HepG2 (cell line): ENCODE measurements at regions not wholly inside any gene's neighbourhood (a gene's known extent, or its start where the extent isn't known, plus 50 kb on each side); places are given as distances from the start of the nearest gene placed in this dataset.

Source experiments
- ATAC-seq: fragments of 200-7000 bp; cut with Tn5 transposase; 3 replicates; pipeline ENCODE4 v1.9.1; 2020; ENCODE audit warnings: mild to moderate bottlenecking, moderate library complexity
- BruUV-seq: library from RNA; stranded (reverse); fragments of 400-500 nt; replicated peaks from 2 replicates; lab custom pipeline; 2021; lab: Mats Ljungman, UMichigan
- CTCF ChIA-PET: fragments of 300-600 bp; formaldehyde crosslinking; extraction: SDS; loops from one replicate; lab custom pipeline; 2021; ENCODE audit warnings: low total read pairs, inconsistent platforms, low intra/inter-chr PET ratio; lab: Yijun Ruan, JAX
- POLR2A ChIA-PET: fragments of 350-600 bp; sonication (Branson Sonifier 250); formaldehyde crosslinking; loops from one replicate; lab custom pipeline; 2020; ENCODE audit warnings: antibody characterized with exemption, inconsistent platforms; lab: Yijun Ruan, JAX
- DNase-seq: peaks from one replicate; pipeline ENCODE4 v3.0.0-alpha.2; 2015; ENCODE audit warnings: low spot score
- FAIRE-seq: peaks from 3 replicates; lab custom pipeline; 2011; peaks lifted over from hg19 to GRCh38; lab: Jason Lieb, UNC
- H2AFZ ChIP-seq: one replicate; pipeline ENCODE4 v1.6.1; 2011; ENCODE audit warnings: low read length, inconsistent platforms
- H3K27ac ChIP-seq: fragments of 300-600 bp; 3 replicates; pipeline ENCODE4 v1.8.0; 2011; ENCODE audit warnings: mixed run types, mild to moderate bottlenecking, mixed read lengths, low read length, inconsistent platforms; ENCODE audit not compliant: insufficient read depth; ENCODE audit errors: extremely low read length
- H3K27me3 ChIP-seq, 2 experiments: fragments of 200-600 bp in 1 of 2; 2 replicates in 1 of 2; 3 replicates in 1 of 2; pipeline versions ENCODE4 v1.6.0 to v1.8.0; 2011; ENCODE audit warnings: low read length in 2 of 2, mild to moderate bottlenecking in 2 of 2, moderate library complexity in 2 of 2, inconsistent platforms in 1 of 2; ENCODE audit not compliant: insufficient read depth in 2 of 2, control insufficient read depth in 1 of 2
- H3K36me3 ChIP-seq, 2 experiments: fragments of 200-600 bp in 1 of 2; replicated peaks in 1 of 2; 2 replicates in 1 of 2; 3 replicates in 1 of 2; pipeline versions ENCODE4 v1.5.1 to v1.8.0; 2011; ENCODE audit warnings: low read length in 2 of 2, inconsistent platforms in 1 of 2; ENCODE audit not compliant: insufficient read depth in 2 of 2, control insufficient read depth in 1 of 2
- H3K4me1 ChIP-seq: 2 replicates; pipeline ENCODE4 v1.5.1; 2012; ENCODE audit warnings: low read length, inconsistent platforms; ENCODE audit not compliant: insufficient read depth
- H3K4me2 ChIP-seq: 2 replicates; pipeline ENCODE4 v1.6.0; 2011; ENCODE audit warnings: low read depth, low read length, inconsistent platforms
- H3K4me3 ChIP-seq, 3 experiments: fragments of 200-600 bp in 1 of 3; sonication (generic), shearing (Covaris generic) in 1 of 3; replicated peaks in 1 of 3; 2 replicates each; pipeline ENCODE4 v1.5.1; 2011 to 2016; ENCODE audit warnings: low read length in 3 of 3, inconsistent platforms in 2 of 3, low read depth in 2 of 3, mild to moderate bottlenecking in 2 of 3, control low read depth in 1 of 3, mixed read lengths in 1 of 3; ENCODE audit not compliant: insufficient read depth in 1 of 3
- H3K79me2 ChIP-seq: one replicate; pipeline ENCODE4 v1.6.1; 2011; ENCODE audit warnings: low read length, inconsistent platforms; ENCODE audit not compliant: insufficient read depth
- H3K9ac ChIP-seq: 2 replicates; pipeline ENCODE4 v1.6.0; 2011; ENCODE audit warnings: mild to moderate bottlenecking, low read depth, low read length, inconsistent platforms; ENCODE audit not compliant: insufficient read depth
- H3K9me3 ChIP-seq: 2 replicates; pipeline ENCODE4 v1.5.1; 2012; ENCODE audit warnings: mild to moderate bottlenecking, low read length
- H4K20me1 ChIP-seq: 2 replicates; pipeline ENCODE4 v1.6.0; 2011; ENCODE audit warnings: inconsistent platforms, mild to moderate bottlenecking, low read length, moderate library complexity; ENCODE audit not compliant: insufficient read depth
- ARID2 ChIP-seq: sonication (generic); formaldehyde crosslinking; IDR thresholded peaks from 2 replicates; pipeline ENCODE4 v1.8.1; 2022; ENCODE audit warnings: mild to moderate bottlenecking, missing genetic modification reagents, borderline replicate concordance
- ZNF12 ChIP-seq: sonication (generic); formaldehyde crosslinking; IDR thresholded peaks from 2 replicates; pipeline ENCODE4 v1.5.0; 2020; ENCODE audit warnings: missing genetic modification reagents
- ZNF333 ChIP-seq: sonication (generic); formaldehyde crosslinking; IDR thresholded peaks from 2 replicates; pipeline ENCODE4 v1.4.0; 2020; ENCODE audit warnings: mild to moderate bottlenecking, missing genetic modification reagents, borderline replicate concordance
- ZNF660 ChIP-seq: sonication (generic); formaldehyde crosslinking; IDR thresholded peaks from 2 replicates; pipeline ENCODE4 v1.5.1; 2020; ENCODE audit warnings: mild to moderate bottlenecking, low read depth, missing genetic modification reagents, borderline replicate concordance
- ZNF747 ChIP-seq: sonication (generic); formaldehyde crosslinking; IDR thresholded peaks from 2 replicates; pipeline ENCODE4 v1.8.1; 2023; ENCODE audit warnings: missing genetic modification reagents, mild to moderate bottlenecking, borderline replicate concordance
- ZNF83 ChIP-seq: sonication (generic); formaldehyde crosslinking; IDR thresholded peaks from 2 replicates; pipeline ENCODE4 v1.4.0; 2020; ENCODE audit warnings: missing genetic modification reagents, mild to moderate bottlenecking, borderline replicate concordance
- WGBS: methylation state at CpG from one replicate; pipeline ENCODE4 v1.1.6; 2017; ENCODE audit warnings: low lambda C conversion rate; 5-methylcytosine and 5-hydroxymethylcytosine counted together
- in situ Hi-C: cut with HindIII; loops from 2 replicates; pipeline ENCODE4 v1.10.0; 2017; ENCODE audit warnings: low pct_unique_long_range_greater_than_20kb; ENCODE audit not compliant: extremely low pct_ligation_motif_present
- intact Hi-C: fragments of 100-400 bp; cut with micrococcal nuclease; formaldehyde crosslinking; loops from one replicate; pipeline ENCODE4 v1.10.0; 2022; ENCODE audit not compliant: unreplicated experiment
- TF ChIP-seq, protein P1 (sequence below): sonication (generic); formaldehyde crosslinking; IDR thresholded peaks from 2 replicates; pipeline ENCODE4 v1.5.0; 2020; ENCODE audit warnings: missing genetic modification reagents
- TF ChIP-seq, protein P2 (sequence below): sonication (generic); formaldehyde crosslinking; IDR thresholded peaks from 2 replicates; pipeline ENCODE4 v1.5.0; 2020; ENCODE audit warnings: missing genetic modification reagents
- TF ChIP-seq, protein P3 (sequence below): sonication (generic); formaldehyde crosslinking; IDR thresholded peaks from 2 replicates; pipeline ENCODE4 v1.4.0; 2020; ENCODE audit warnings: missing genetic modification reagents

GRCh38 chr11:28537822-28538221, 429.6 kb downstream of the METTL15 start:
- no peaks in the 10 kb centered on the region for H3K9me3 ChIP-seq
- ChIA-PET CTCF (no interaction called here), POLR2A (no interaction called here)
- H3K79me2 ChIP-seq: no peaks in the 10 kb centered on the region
- H4K20me1 ChIP-seq: no peaks in the 10 kb centered on the region
- H3K4me2 ChIP-seq: no peak overlapping the region
- H3K27me3 ChIP-seq: no peaks in the 10 kb centered on the region; a peak in 1 of 5 replicates
- intact Hi-C loops: no loop called here
- H3K9ac ChIP-seq: no peak overlapping the region
- no peaks in the 10 kb centered on the region for H3K36me3 ChIP-seq
- TF ChIP-seq ZNF83 (CRISPR knock-in tag) (no peak), ZNF333 (CRISPR knock-in tag) (no peak), ZNF747 (no peak), ZNF660 (CRISPR knock-in tag) (no peak), ARID2 (CRISPR knock-in tag) (no peak)
- TF ChIP-seq, protein P1, sequence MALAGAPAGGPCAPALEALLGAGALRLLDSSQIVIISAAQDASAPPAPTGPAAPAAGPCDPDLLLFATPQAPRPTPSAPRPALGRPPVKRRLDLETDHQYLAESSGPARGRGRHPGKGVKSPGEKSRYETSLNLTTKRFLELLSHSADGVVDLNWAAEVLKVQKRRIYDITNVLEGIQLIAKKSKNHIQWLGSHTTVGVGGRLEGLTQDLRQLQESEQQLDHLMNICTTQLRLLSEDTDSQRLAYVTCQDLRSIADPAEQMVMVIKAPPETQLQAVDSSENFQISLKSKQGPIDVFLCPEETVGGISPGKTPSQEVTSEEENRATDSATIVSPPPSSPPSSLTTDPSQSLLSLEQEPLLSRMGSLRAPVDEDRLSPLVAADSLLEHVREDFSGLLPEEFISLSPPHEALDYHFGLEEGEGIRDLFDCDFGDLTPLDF (CRISPR knock-in tag): no peak
- TF ChIP-seq, all 625 proteins: peak for 0
- DNase-seq (no peak), FAIRE-seq (no peak), ATAC-seq (no peak)
- H2AFZ ChIP-seq: no peak overlapping the region
- no peaks in the 10 kb centered on the region for H3K4me1 ChIP-seq
- no peak overlapping the region for H3K4me3 ChIP-seq
- no TSS peak for BruUV-seq
- H3K27ac ChIP-seq: no peak overlapping the region
- in situ Hi-C loops: no loop called here

- H2AFZ ChIP-seq: no peak overlapping the region
- no peaks in the 10 kb centered on the region for H4K20me1 ChIP-seq
- H3K4me2 ChIP-seq: no peak overlapping the region
- peak; percentile 96 for TF ChIP-seq ZNF12 (CRISPR knock-in tag)
- TF ChIP-seq, protein P2, sequence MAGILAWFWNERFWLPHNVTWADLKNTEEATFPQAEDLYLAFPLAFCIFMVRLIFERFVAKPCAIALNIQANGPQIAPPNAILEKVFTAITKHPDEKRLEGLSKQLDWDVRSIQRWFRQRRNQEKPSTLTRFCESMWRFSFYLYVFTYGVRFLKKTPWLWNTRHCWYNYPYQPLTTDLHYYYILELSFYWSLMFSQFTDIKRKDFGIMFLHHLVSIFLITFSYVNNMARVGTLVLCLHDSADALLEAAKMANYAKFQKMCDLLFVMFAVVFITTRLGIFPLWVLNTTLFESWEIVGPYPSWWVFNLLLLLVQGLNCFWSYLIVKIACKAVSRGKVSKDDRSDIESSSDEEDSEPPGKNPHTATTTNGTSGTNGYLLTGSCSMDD (CRISPR knock-in tag): no peak
- TF ChIP-seq, protein P3, sequence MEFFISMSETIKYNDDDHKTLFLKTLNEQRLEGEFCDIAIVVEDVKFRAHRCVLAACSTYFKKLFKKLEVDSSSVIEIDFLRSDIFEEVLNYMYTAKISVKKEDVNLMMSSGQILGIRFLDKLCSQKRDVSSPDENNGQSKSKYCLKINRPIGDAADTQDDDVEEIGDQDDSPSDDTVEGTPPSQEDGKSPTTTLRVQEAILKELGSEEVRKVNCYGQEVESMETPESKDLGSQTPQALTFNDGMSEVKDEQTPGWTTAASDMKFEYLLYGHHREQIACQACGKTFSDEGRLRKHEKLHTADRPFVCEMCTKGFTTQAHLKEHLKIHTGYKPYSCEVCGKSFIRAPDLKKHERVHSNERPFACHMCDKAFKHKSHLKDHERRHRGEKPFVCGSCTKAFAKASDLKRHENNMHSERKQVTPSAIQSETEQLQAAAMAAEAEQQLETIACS (CRISPR knock-in tag): no peak
- no peak overlapping the region for H3K27ac ChIP-seq
- H3K27me3 ChIP-seq: no peaks in the 10 kb centered on the region; a peak in 1 of 5 replicates
- BruUV-seq: no TSS peak
- WGBS: 5% methylated on average over 2 of the region's 2 CpGs
- intact Hi-C loops: no loop called here
- FAIRE-seq: no peak
- H3K9me3 ChIP-seq: no peaks in the 10 kb centered on the region
- H3K9ac ChIP-seq: no peak overlapping the region
- ChIA-PET POLR2A (no interaction called here), CTCF (no interaction called here)
- DNase-seq: no peak
- no peak overlapping the region for H3K4me3 ChIP-seq
- no peaks in the 10 kb centered on the region for H3K79me2 ChIP-seq
- no peaks in the 10 kb centered on the region for H3K4me1 ChIP-seq
- no peaks in the 10 kb centered on the region for H3K36me3 ChIP-seq
- in situ Hi-C loops: no loop called here
- no peak for ATAC-seq
Measured at GRCh38 chr11:28536504-28537267, 428.5 kb downstream of the METTL15 start.
